WTC11 (cell line): ENCODE measurements at regions not wholly inside any gene's neighbourhood (a gene's known extent, or its start where the extent isn't known, plus 50 kb on each side); places are given as distances from the start of the nearest gene placed in this dataset.

Experiments
- ATAC-seq: fragments of 200-7000 bp; cut with Tn5 transposase; 2 replicates; pipeline ENCODE4 v1.10.0; 2021; ENCODE audit warnings: mild to moderate bottlenecking, moderate library complexity
- CTCF ChIA-PET: fragments of 300-600 bp; sonication (Branson Sonifier 250); formaldehyde crosslinking; loops from one replicate; lab custom pipeline; 2021; ENCODE audit warnings: antibody characterized with exemption; lab: Charles Lee
- POLR2A ChIA-PET: fragments of 350-600 bp; sonication (Branson Sonifier 250); formaldehyde crosslinking; loops from one replicate; lab custom pipeline; 2021; ENCODE audit warnings: antibody characterized with exemption; lab: Charles Lee
- DNase-seq: peaks from one replicate; pipeline ENCODE4 v3.0.0; 2021; ENCODE audit warnings: low spot score
- H3K27ac Mint-ChIP-seq: 2 replicates; pipeline ENCODE4 v1.8.0; 2021; ENCODE audit warnings: mixed read lengths
- H3K27me3 Mint-ChIP-seq: 2 replicates; pipeline ENCODE4 v1.8.0; 2021; ENCODE audit warnings: low read depth, mild to moderate bottlenecking, moderate library complexity, mixed read lengths
- H3K36me3 Mint-ChIP-seq: 2 replicates; pipeline ENCODE4 v1.8.0; 2021; ENCODE audit warnings: mixed read lengths
- H3K4me1 Mint-ChIP-seq: 2 replicates; pipeline ENCODE4 v1.8.0; 2022; ENCODE audit warnings: mixed read lengths
- H3K4me3 Mint-ChIP-seq: 2 replicates; pipeline ENCODE4 v1.8.0; 2021; ENCODE audit warnings: mild to moderate bottlenecking, moderate library complexity, mixed read lengths
- H3K9me3 Mint-ChIP-seq: 2 replicates; pipeline ENCODE4 v1.8.0; 2021; ENCODE audit warnings: mixed read lengths
- ATF1 ChIP-seq: sonication (generic); formaldehyde crosslinking; IDR thresholded peaks from 2 replicates; pipeline ENCODE4 v1.8.1; 2023; ENCODE audit warnings: mild to moderate bottlenecking, moderate library complexity, missing genetic modification reagents
- CBFB ChIP-seq: sonication (generic); formaldehyde crosslinking; IDR thresholded peaks from 2 replicates; pipeline ENCODE4 v1.8.1; 2022; ENCODE audit warnings: mild to moderate bottlenecking, low read depth, missing genetic modification reagents
- EMX1 ChIP-seq: fragments of 250-450 bp; sonication (Bioruptor Pico); IDR thresholded peaks from 2 replicates; pipeline ENCODE4 v1.8.0; 2021; ENCODE audit warnings: mild to moderate bottlenecking
- FOXJ3 ChIP-seq: sonication (generic); formaldehyde crosslinking; IDR thresholded peaks from 2 replicates; pipeline ENCODE4 v1.9.0; 2021; ENCODE audit warnings: missing genetic modification reagents, mild to moderate bottlenecking, borderline replicate concordance
- FOXK1 ChIP-seq: sonication (generic); formaldehyde crosslinking; IDR thresholded peaks from 2 replicates; pipeline ENCODE4 v1.8.0; 2022; ENCODE audit warnings: mild to moderate bottlenecking, moderate library complexity, missing genetic modification reagents
- GTF2I ChIP-seq: fragments of 250-450 bp; sonication (Bioruptor Pico); conservative IDR thresholded peaks from 2 replicates; pipeline ENCODE4 v1.4.0; 2021; ENCODE audit warnings: mild to moderate bottlenecking
- HMGXB4 ChIP-seq: sonication (generic); formaldehyde crosslinking; IDR thresholded peaks from 2 replicates; pipeline ENCODE4 v1.8.1; 2023; ENCODE audit warnings: mild to moderate bottlenecking, moderate library complexity, missing genetic modification reagents
- MXD4 ChIP-seq: fragments of 250-450 bp; sonication (Bioruptor Pico); IDR thresholded peaks from 2 replicates; pipeline ENCODE4 v1.8.0; 2021; ENCODE audit warnings: mild to moderate bottlenecking, moderate library complexity, borderline replicate concordance
- NR1H2 ChIP-seq: sonication (generic); formaldehyde crosslinking; IDR thresholded peaks from 2 replicates; pipeline ENCODE4 v1.9.0; 2021; ENCODE audit warnings: mild to moderate bottlenecking, moderate library complexity, missing genetic modification reagents
- PRRX2 ChIP-seq: fragments of 250-450 bp; sonication (Bioruptor Pico); IDR thresholded peaks from 2 replicates; pipeline ENCODE4 v1.8.0; 2021; ENCODE audit warnings: mild to moderate bottlenecking
- SMAD3 ChIP-seq: sonication (generic); formaldehyde crosslinking; IDR thresholded peaks from 2 replicates; pipeline ENCODE4 v1.8.0; 2022; ENCODE audit warnings: missing genetic modification reagents, mild to moderate bottlenecking, borderline replicate concordance
- USF1 ChIP-seq: sonication (generic); formaldehyde crosslinking; IDR thresholded peaks from 2 replicates; pipeline ENCODE4 v1.8.0; 2022; ENCODE audit warnings: mild to moderate bottlenecking, missing genetic modification reagents
- ZBTB21 ChIP-seq: sonication (generic); formaldehyde crosslinking; IDR thresholded peaks from 2 replicates; pipeline ENCODE4 v1.8.1; 2023; ENCODE audit warnings: mild to moderate bottlenecking, missing genetic modification reagents, borderline replicate concordance
- ZNF512 ChIP-seq: sonication (generic); formaldehyde crosslinking; IDR thresholded peaks from 2 replicates; pipeline ENCODE4 v1.8.1; 2022; ENCODE audit warnings: missing genetic modification reagents, borderline replicate concordance
- TF ChIP-seq, protein P1 (sequence below): fragments of 250-450 bp; sonication (Bioruptor Pico); IDR thresholded peaks from 2 replicates; pipeline ENCODE4 v1.9.0; 2021; ENCODE audit warnings: mild to moderate bottlenecking
- TF ChIP-seq, protein P2 (sequence below): sonication (generic); formaldehyde crosslinking; IDR thresholded peaks from 2 replicates; pipeline ENCODE4 v1.8.1; 2022; ENCODE audit warnings: low read depth, mild to moderate bottlenecking, moderate library complexity, missing genetic modification reagents, borderline replicate concordance
- TF ChIP-seq, protein P3 (sequence below): fragments of 200-600 bp; IDR thresholded peaks from 2 replicates; pipeline ENCODE4 v1.8.0; 2022; ENCODE audit warnings: antibody characterized with exemption
- TF ChIP-seq, protein P4 (sequence below): sonication (generic); formaldehyde crosslinking; IDR thresholded peaks from 2 replicates; pipeline ENCODE4 v1.8.0; 2023; ENCODE audit warnings: missing genetic modification reagents
- TF ChIP-seq, protein P5 (sequence below): sonication (generic); formaldehyde crosslinking; IDR thresholded peaks from 2 replicates; pipeline ENCODE4 v1.8.0; 2022; ENCODE audit warnings: mild to moderate bottlenecking, missing genetic modification reagents

DNA sequence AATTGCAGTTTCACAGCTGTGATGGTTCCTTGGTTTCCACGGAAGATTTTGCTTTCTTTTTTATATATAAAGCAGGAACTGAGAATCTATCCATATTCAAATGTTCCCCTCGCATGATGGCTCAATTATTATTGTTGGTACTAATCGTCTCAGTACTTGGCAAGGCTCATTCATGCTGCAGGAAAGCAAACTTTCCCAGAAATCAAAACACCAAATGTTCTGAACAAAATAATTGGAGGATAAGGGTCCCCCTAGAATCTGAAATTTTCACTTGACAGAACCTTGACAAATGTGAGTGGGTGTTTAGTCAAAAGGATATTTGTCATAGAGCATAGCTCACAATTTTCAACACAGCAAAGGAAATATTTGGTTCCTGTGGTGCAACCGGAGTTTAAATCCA, 1598.6 kb upstream of the PCDH7 start:
- Mint-ChIP-seq H3K9me3 (no peaks in the 10 kb centered on the region), H3K36me3 (no peaks in the 10 kb centered on the region), H3K27me3 (no peaks in the 10 kb centered on the region), H3K4me3 (no peak overlapping the region), H3K27ac (no peak overlapping the region), H3K4me1 (no peaks in the 10 kb centered on the region)
- TF ChIP-seq CBFB (CRISPR knock-in tag), result no peak
- TF ChIP-seq USF1, result no peak
- TF ChIP-seq, protein P1, sequence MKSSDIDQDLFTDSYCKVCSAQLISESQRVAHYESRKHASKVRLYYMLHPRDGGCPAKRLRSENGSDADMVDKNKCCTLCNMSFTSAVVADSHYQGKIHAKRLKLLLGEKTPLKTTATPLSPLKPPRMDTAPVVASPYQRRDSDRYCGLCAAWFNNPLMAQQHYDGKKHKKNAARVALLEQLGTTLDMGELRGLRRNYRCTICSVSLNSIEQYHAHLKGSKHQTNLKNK (CRISPR knock-in tag), result no peak
- no peak for TF ChIP-seq FOXJ3 (CRISPR knock-in tag)
- no peak for TF ChIP-seq PRRX2 (CRISPR knock-in tag)
- TF ChIP-seq, protein P2, sequence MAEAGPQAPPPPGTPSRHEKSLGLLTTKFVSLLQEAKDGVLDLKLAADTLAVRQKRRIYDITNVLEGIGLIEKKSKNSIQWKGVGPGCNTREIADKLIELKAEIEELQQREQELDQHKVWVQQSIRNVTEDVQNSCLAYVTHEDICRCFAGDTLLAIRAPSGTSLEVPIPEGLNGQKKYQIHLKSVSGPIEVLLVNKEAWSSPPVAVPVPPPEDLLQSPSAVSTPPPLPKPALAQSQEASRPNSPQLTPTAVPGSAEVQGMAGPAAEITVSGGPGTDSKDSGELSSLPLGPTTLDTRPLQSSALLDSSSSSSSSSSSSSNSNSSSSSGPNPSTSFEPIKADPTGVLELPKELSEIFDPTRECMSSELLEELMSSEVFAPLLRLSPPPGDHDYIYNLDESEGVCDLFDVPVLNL (CRISPR knock-in tag), result no peak
- TF ChIP-seq GTF2I, result no peak
- DNase-seq (no peak), ATAC-seq (no peak)
- ChIA-PET POLR2A (no interaction called here), CTCF (no interaction called here)

DNA sequence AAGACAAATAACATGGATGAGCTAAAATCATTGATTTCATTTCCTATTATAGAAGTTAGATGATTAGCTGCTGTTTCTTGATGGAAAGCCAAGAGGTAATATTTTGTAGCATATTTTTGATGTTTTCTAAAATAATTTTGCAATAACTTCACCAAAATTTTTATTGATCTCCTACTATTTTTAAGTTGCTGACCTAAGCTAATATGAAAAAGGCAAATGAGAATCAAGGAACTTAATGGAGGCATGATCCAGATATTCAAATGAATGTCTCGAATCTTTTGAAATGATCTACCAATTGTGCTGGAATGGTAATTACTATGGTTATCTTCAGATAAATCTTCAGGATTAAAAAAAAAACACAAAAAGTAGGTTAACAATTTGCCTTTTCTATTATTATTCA, 1591.4 kb upstream of the PCDH7 start:
- H3K27me3 Mint-ChIP-seq, result peaks cover 3% of the 10 kb centered on the region; the same call in 1 of the 2 replicates
- H3K27ac Mint-ChIP-seq, result no peak overlapping the region
- no peak for DNase-seq
- POLR2A ChIA-PET, result no interaction called here
- H3K36me3 Mint-ChIP-seq, result peaks cover 3% of the 10 kb centered on the region; the same call in 1 of the 2 replicates
- H3K9me3 Mint-ChIP-seq, result peaks cover 8% of the 10 kb centered on the region
- H3K4me3 Mint-ChIP-seq, result no peak overlapping the region
- no peaks in the 10 kb centered on the region for H3K4me1 Mint-ChIP-seq
- TF ChIP-seq MXD4 (CRISPR knock-in tag) (no peak), HMGXB4 (no peak), ZBTB21 (CRISPR knock-in tag) (no peak), EMX1 (CRISPR knock-in tag) (no peak), ATF1 (CRISPR knock-in tag) (no peak), ZNF512 (CRISPR knock-in tag) (no peak), FOXK1 (CRISPR knock-in tag) (no peak), NR1H2 (CRISPR knock-in tag) (no peak), SMAD3 (CRISPR knock-in tag) (no peak)
- TF ChIP-seq, protein P3, sequence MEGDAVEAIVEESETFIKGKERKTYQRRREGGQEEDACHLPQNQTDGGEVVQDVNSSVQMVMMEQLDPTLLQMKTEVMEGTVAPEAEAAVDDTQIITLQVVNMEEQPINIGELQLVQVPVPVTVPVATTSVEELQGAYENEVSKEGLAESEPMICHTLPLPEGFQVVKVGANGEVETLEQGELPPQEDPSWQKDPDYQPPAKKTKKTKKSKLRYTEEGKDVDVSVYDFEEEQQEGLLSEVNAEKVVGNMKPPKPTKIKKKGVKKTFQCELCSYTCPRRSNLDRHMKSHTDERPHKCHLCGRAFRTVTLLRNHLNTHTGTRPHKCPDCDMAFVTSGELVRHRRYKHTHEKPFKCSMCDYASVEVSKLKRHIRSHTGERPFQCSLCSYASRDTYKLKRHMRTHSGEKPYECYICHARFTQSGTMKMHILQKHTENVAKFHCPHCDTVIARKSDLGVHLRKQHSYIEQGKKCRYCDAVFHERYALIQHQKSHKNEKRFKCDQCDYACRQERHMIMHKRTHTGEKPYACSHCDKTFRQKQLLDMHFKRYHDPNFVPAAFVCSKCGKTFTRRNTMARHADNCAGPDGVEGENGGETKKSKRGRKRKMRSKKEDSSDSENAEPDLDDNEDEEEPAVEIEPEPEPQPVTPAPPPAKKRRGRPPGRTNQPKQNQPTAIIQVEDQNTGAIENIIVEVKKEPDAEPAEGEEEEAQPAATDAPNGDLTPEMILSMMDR, result no peak
- TF ChIP-seq, protein P4, sequence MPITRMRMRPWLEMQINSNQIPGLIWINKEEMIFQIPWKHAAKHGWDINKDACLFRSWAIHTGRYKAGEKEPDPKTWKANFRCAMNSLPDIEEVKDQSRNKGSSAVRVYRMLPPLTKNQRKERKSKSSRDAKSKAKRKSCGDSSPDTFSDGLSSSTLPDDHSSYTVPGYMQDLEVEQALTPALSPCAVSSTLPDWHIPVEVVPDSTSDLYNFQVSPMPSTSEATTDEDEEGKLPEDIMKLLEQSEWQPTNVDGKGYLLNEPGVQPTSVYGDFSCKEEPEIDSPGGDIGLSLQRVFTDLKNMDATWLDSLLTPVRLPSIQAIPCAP, result no peak
- TF ChIP-seq, protein P5, sequence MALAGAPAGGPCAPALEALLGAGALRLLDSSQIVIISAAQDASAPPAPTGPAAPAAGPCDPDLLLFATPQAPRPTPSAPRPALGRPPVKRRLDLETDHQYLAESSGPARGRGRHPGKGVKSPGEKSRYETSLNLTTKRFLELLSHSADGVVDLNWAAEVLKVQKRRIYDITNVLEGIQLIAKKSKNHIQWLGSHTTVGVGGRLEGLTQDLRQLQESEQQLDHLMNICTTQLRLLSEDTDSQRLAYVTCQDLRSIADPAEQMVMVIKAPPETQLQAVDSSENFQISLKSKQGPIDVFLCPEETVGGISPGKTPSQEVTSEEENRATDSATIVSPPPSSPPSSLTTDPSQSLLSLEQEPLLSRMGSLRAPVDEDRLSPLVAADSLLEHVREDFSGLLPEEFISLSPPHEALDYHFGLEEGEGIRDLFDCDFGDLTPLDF, result no peak
- TF ChIP-seq, all 79 proteins: peak for 0
- no peak for ATAC-seq
- CTCF ChIA-PET, result no interaction called here
